ENCODE measurements at regions not wholly inside any gene's neighbourhood (a gene's known extent, or its start where the extent isn't known, plus 50 kb on each side); places are given as distances from the start of the nearest gene placed in this dataset.

- Histone ChIP-seq H3K4me1 (no peaks in the 10 kb centered on the region), H3K27ac (no peak overlapping the region), H3K4me3 (no peak overlapping the region), H3K9me3 (no peaks in the 10 kb centered on the region), H3K36me3 (no peaks in the 10 kb centered on the region), H3K27me3 (no peaks in the 10 kb centered on the region)
- in situ Hi-C loops (cut with MboI; ENCODE audit: low sequenced_read_pairs in 4 of 4) (no loop called here), intact Hi-C loops (cut with DNase I; ENCODE audit: low total_unique reads) (no loop called here)
- DNase-seq (no peak), ATAC-seq (no peak)
- TF ChIP-seq POLR2A (IDR thresholded peaks at IDR 0.05) = no peak
- TF ChIP-seq CTCF (IDR thresholded peaks at IDR 0.05 in 4 of 5, conservative IDR thresholded peaks at IDR 0.05 in 1 of 5) = no peak
Observed at GRCh38 chr2:228853151-228853550, 417.9 kb downstream of the PID1 start.

GRCh38 chr2:228848638-228849037 is 422.4 kb downstream of the PID1 start:
- no peak for DNase-seq
- in situ Hi-C loops (cut with MboI; ENCODE audit: low sequenced_read_pairs in 4 of 4) = no loop called here
- intact Hi-C loops (cut with DNase I; ENCODE audit: low total_unique reads) = no loop called here
- no peak for ATAC-seq
- TF ChIP-seq CTCF (IDR thresholded peaks at IDR 0.05 in 4 of 5, conservative IDR thresholded peaks at IDR 0.05 in 1 of 5) (no peak), POLR2A (IDR thresholded peaks at IDR 0.05) (no peak)
- Histone ChIP-seq H3K36me3 (no peaks in the 10 kb centered on the region), H3K4me1 (no peaks in the 10 kb centered on the region), H3K27ac (no peak overlapping the region), H3K27me3 (no peaks in the 10 kb centered on the region), H3K4me3 (no peak overlapping the region), H3K9me3 (no peaks in the 10 kb centered on the region)

GRCh38 chr2:228847684-228848083 is 423.4 kb downstream of the PID1 start:
- no peaks in the 10 kb centered on the region for H3K27me3 ChIP-seq
- H3K4me1 ChIP-seq = no peaks in the 10 kb centered on the region
- H3K27ac ChIP-seq = no peak overlapping the region
- in situ Hi-C loops (cut with MboI; ENCODE audit: low sequenced_read_pairs in 4 of 4) = no loop called here
- intact Hi-C loops (cut with DNase I; ENCODE audit: low total_unique reads) = no loop called here
- TF ChIP-seq CTCF (IDR thresholded peaks at IDR 0.05 in 4 of 5, conservative IDR thresholded peaks at IDR 0.05 in 1 of 5) = no peak
- TF ChIP-seq POLR2A (IDR thresholded peaks at IDR 0.05) = no peak
- no peak overlapping the region for H3K4me3 ChIP-seq
- ATAC-seq = no peak
- no peaks in the 10 kb centered on the region for H3K9me3 ChIP-seq
- no peaks in the 10 kb centered on the region for H3K36me3 ChIP-seq
- no peak for DNase-seq

GRCh38 chr2:228846161-228846560 is 424.9 kb downstream of the PID1 start:
- H3K9me3 ChIP-seq = no peaks in the 10 kb centered on the region
- H3K4me1 ChIP-seq = no peaks in the 10 kb centered on the region
- in situ Hi-C loops (cut with MboI; ENCODE audit: low sequenced_read_pairs in 4 of 4) (no loop called here), intact Hi-C loops (cut with DNase I; ENCODE audit: low total_unique reads) (no loop called here)
- TF ChIP-seq POLR2A (IDR thresholded peaks at IDR 0.05) (no peak), CTCF (IDR thresholded peaks at IDR 0.05 in 4 of 5, conservative IDR thresholded peaks at IDR 0.05 in 1 of 5) (no peak)
- H3K27me3 ChIP-seq = no peaks in the 10 kb centered on the region
- no peak for ATAC-seq
- H3K36me3 ChIP-seq = no peaks in the 10 kb centered on the region
- no peak overlapping the region for H3K4me3 ChIP-seq
- no peak overlapping the region for H3K27ac ChIP-seq
- no peak for DNase-seq

GRCh38 chr2:228845162-228845925 is 425.7 kb downstream of the PID1 start:
- Histone ChIP-seq H3K4me3 (no peak overlapping the region), H3K36me3 (no peaks in the 10 kb centered on the region), H3K9me3 (no peaks in the 10 kb centered on the region), H3K27me3 (no peaks in the 10 kb centered on the region), H3K4me1 (no peaks in the 10 kb centered on the region), H3K27ac (no peak overlapping the region)
- DNase-seq (no peak), ATAC-seq (no peak)
- TF ChIP-seq CTCF (IDR thresholded peaks at IDR 0.05 in 4 of 5, conservative IDR thresholded peaks at IDR 0.05 in 1 of 5) (no peak), POLR2A (IDR thresholded peaks at IDR 0.05) (no peak)
- intact Hi-C loops (cut with DNase I; ENCODE audit: low total_unique reads) (no loop called here), in situ Hi-C loops (cut with MboI; ENCODE audit: low sequenced_read_pairs in 4 of 4) (no loop called here)
